ENCODE measurements at regions not wholly inside any gene's neighbourhood (a gene's known extent, or its start where the extent isn't known, plus 50 kb on each side); places are given as distances from the start of the nearest gene placed in this dataset.

- H3K27ac ChIP-seq, result no peak overlapping the region
- H3K4me3 ChIP-seq, result no peak overlapping the region
- no peaks in the 10 kb centered on the region for H3K4me1 ChIP-seq (ENCODE audit: low read depth)
- no peak for TF ChIP-seq CTCF (IDR thresholded peaks at IDR 0.05; ENCODE audit: low read depth, low read length)
- no peaks in the 10 kb centered on the region for H3K9me3 ChIP-seq (ENCODE audit: low read depth)
- peak in 1 of 2 donors; percentile 84 for DNase-seq (ENCODE audit: low read depth in 1 of 2, low spot score in 1 of 2)
- H3K36me3 ChIP-seq, result no peaks in the 10 kb centered on the region
- no peaks in the 10 kb centered on the region for H3K27me3 ChIP-seq
Observed at GRCh38 chr6:160919723-160920440, 71.7 kb upstream of the MAP3K4 start.

DNA sequence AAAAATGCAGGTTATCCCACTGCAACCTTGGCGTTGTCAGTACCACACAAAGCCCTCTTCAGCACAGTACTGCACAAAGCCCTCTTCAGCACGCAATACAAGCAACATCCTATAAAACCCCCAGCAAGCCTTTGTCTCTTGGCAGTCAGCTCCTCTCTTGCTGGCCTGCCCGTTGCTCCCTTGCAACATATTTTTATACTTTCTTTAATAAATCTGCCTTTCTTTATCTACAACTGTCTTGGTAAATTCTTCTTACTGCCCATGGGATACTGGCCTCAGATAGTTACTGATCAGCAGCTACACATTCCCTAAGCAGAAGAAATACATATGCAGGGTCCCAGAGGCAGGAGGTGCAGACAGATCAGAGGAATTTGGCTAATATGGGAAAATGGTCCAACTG is 70.5 kb upstream of the MAP3K4 start:
- TF ChIP-seq CTCF (IDR thresholded peaks at IDR 0.05; ENCODE audit: low read depth, low read length), result no peak
- Histone ChIP-seq H3K27ac (no peak overlapping the region), H3K4me3 (no peak overlapping the region), H3K9me3 (ENCODE audit: low read depth) (no peaks in the 10 kb centered on the region), H3K4me1 (ENCODE audit: low read depth) (no peaks in the 10 kb centered on the region), H3K27me3 (no peaks in the 10 kb centered on the region), H3K36me3 (no peaks in the 10 kb centered on the region)
- peak in 1 of 2 donors; percentile 43 for DNase-seq (ENCODE audit: low read depth in 1 of 2, low spot score in 1 of 2)

DNA sequence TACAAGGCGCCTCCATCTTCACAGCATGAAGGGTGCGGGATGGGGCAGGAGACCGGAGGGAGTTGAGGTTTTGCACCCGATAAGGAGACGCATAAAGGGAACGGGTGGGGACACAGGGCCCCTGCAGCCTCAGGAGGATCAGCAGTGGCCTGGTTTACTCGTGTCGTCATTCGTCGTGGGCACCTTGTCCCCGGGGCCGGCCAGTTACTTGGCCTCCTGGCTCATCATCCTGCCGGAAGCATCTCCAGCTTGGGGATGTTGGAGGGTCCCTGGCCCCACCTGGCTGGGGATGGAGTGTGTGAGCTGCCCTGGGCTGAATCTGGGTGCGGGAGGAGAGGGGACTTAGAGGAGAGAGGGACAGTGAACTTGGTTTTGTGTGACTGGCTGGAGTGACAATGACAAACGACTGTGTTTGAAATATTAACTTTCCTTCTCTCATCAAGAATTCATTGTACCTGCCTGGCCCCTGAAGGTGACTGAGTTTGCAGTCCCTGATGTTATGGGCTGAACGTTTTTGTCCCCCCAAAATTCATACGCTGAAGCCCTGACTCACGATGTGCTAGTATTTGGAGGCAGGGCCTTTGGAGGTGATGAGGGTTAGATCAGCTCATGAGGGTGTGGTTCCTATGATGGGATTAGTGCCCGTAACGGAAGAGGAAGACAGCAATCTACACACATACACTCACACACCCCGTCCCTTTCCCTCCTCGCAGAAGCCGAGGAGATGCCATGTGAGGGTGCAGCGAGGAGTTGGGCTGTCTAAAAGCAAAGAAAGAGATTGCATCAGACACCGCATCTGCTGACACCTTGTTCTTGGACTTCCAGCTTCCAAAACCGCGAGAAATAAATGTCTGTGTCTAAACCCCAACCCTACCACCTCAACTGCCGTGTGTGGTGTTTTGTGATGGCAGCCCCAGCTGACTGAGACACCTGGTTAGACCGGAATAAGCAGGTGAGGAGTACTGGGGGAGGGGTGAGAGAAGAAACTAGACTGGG is 65.0 kb upstream of the MAP3K4 start:
- Histone ChIP-seq H3K4me1 (ENCODE audit: low read depth) (no peaks in the 10 kb centered on the region), H3K36me3 (no peaks in the 10 kb centered on the region), H3K9me3 (ENCODE audit: low read depth) (no peaks in the 10 kb centered on the region), H3K27me3 (no peaks in the 10 kb centered on the region), H3K4me3 (no peak overlapping the region), H3K27ac (no peak overlapping the region)
- TF ChIP-seq CTCF (IDR thresholded peaks at IDR 0.05; ENCODE audit: low read depth, low read length), result no peak
- no peak for DNase-seq (ENCODE audit: low read depth in 1 of 2, low spot score in 1 of 2)

GRCh38 chr6:160927416-160927815 is 64.2 kb upstream of the MAP3K4 start:
- Histone ChIP-seq H3K4me3 (no peak overlapping the region), H3K27me3 (no peaks in the 10 kb centered on the region), H3K9me3 (ENCODE audit: low read depth) (no peaks in the 10 kb centered on the region), H3K27ac (no peak overlapping the region), H3K36me3 (no peaks in the 10 kb centered on the region), H3K4me1 (ENCODE audit: low read depth) (no peaks in the 10 kb centered on the region)
- no peak for TF ChIP-seq CTCF (IDR thresholded peaks at IDR 0.05; ENCODE audit: low read depth, low read length)
- no peak for DNase-seq (ENCODE audit: low read depth in 1 of 2, low spot score in 1 of 2)

GRCh38 chr6:160929361-160929760 is 62.2 kb upstream of the MAP3K4 start:
- H3K4me1 ChIP-seq (ENCODE audit: low read depth), result peaks cover 8% of the 10 kb centered on the region
- H3K4me3 ChIP-seq, result no peak overlapping the region
- H3K27me3 ChIP-seq, result no peaks in the 10 kb centered on the region
- DNase-seq (ENCODE audit: low read depth in 1 of 2, low spot score in 1 of 2), result no peak
- no peaks in the 10 kb centered on the region for H3K9me3 ChIP-seq (ENCODE audit: low read depth)
- no peaks in the 10 kb centered on the region for H3K36me3 ChIP-seq
- H3K27ac ChIP-seq, result no peak overlapping the region
- TF ChIP-seq CTCF (IDR thresholded peaks at IDR 0.05; ENCODE audit: low read depth, low read length), result no peak

Measured in cardiac muscle cell (in vitro differentiated cells and primary cell).